ENCODE measurements at regions not wholly inside any gene's neighbourhood (a gene's known extent, or its start where the extent isn't known, plus 50 kb on each side); places are given as distances from the start of the nearest gene placed in this dataset.

DNA sequence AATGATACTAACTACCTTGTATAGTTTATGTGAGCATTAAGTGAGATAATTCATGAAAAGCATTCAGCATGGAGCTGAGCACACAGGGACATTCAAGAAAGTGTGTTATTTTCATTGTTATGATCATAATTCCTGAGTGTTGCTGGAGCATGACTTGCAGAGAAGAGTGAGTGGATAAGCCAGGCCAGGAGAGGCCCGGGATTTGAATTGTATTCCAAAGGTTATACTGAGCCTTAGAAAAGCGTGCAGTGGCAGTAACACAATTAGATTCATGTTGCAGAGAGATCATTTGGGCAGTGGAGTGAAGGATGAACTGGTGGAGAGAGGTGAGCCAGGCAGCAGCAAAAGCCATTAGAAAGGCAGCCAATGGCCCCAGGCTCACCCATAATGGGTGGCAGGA, 142.9 kb upstream of the SH3BP4 start:
- TF ChIP-seq EP300 (IDR thresholded peaks at IDR 0.05; ENCODE audit: borderline replicate concordance) (peak; percentile 82; the same call in 1 of the 2 replicates), YY1 (IDR thresholded peaks at IDR 0.05; ENCODE audit: low read depth) (no peak), CREB1 (IDR thresholded peaks at IDR 0.05; ENCODE audit: low read depth) (no peak), EGR1 (IDR thresholded peaks at IDR 0.05) (no peak), RAD21 (IDR thresholded peaks at IDR 0.05; ENCODE audit: low read depth) (peak; percentile 11; the same call in 1 of the 2 replicates), TAF1 (IDR thresholded peaks at IDR 0.05; ENCODE audit: low read depth) (no peak), CEBPB (IDR thresholded peaks at IDR 0.05) (no peak), FOXM1 (IDR thresholded peaks at IDR 0.05; ENCODE audit: borderline replicate concordance, low read depth) (no peak), TCF12 (IDR thresholded peaks at IDR 0.05; ENCODE audit: low read depth) (peak; percentile 79), NFIC (IDR thresholded peaks at IDR 0.05) (peak; percentile 39; the same call in 1 of the 2 replicates), TEAD4 (IDR thresholded peaks at IDR 0.05) (peak; percentile 82)
- TF ChIP-seq, protein P1, sequence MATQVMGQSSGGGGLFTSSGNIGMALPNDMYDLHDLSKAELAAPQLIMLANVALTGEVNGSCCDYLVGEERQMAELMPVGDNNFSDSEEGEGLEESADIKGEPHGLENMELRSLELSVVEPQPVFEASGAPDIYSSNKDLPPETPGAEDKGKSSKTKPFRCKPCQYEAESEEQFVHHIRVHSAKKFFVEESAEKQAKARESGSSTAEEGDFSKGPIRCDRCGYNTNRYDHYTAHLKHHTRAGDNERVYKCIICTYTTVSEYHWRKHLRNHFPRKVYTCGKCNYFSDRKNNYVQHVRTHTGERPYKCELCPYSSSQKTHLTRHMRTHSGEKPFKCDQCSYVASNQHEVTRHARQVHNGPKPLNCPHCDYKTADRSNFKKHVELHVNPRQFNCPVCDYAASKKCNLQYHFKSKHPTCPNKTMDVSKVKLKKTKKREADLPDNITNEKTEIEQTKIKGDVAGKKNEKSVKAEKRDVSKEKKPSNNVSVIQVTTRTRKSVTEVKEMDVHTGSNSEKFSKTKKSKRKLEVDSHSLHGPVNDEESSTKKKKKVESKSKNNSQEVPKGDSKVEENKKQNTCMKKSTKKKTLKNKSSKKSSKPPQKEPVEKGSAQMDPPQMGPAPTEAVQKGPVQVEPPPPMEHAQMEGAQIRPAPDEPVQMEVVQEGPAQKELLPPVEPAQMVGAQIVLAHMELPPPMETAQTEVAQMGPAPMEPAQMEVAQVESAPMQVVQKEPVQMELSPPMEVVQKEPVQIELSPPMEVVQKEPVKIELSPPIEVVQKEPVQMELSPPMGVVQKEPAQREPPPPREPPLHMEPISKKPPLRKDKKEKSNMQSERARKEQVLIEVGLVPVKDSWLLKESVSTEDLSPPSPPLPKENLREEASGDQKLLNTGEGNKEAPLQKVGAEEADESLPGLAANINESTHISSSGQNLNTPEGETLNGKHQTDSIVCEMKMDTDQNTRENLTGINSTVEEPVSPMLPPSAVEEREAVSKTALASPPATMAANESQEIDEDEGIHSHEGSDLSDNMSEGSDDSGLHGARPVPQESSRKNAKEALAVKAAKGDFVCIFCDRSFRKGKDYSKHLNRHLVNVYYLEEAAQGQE (IDR thresholded peaks at IDR 0.05; ENCODE audit: low read depth) = no peak; the same call in 1 of the 2 replicates
- TF ChIP-seq, protein P2, sequence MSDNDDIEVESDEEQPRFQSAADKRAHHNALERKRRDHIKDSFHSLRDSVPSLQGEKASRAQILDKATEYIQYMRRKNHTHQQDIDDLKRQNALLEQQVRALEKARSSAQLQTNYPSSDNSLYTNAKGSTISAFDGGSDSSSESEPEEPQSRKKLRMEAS (IDR thresholded peaks at IDR 0.05) = peak; percentile 41; the same call in 1 of the 2 replicates
- TF ChIP-seq, protein P3, sequence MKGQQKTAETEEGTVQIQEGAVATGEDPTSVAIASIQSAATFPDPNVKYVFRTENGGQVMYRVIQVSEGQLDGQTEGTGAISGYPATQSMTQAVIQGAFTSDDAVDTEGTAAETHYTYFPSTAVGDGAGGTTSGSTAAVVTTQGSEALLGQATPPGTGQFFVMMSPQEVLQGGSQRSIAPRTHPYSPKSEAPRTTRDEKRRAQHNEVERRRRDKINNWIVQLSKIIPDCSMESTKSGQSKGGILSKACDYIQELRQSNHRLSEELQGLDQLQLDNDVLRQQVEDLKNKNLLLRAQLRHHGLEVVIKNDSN (IDR thresholded peaks at IDR 0.05) = no peak
